A549 (cell line): ENCODE measurements at regions not wholly inside any gene's neighbourhood (a gene's known extent, or its start where the extent isn't known, plus 50 kb on each side); places are given as distances from the start of the nearest gene placed in this dataset.

Experiments
- CHD2 ChIP-seq: fragments of 150-350 bp; IDR thresholded peaks from 2 replicates; pipeline ENCODE4 v1.6.1; 2014; ENCODE audit warnings: low read length; ENCODE audit not compliant: partially characterized antibody
- MAFK ChIP-seq: fragments of 450-650 bp; IDR thresholded peaks from 2 replicates; pipeline ENCODE4 v1.6.1; 2014; ENCODE audit not compliant: partially characterized antibody
- NR3C1 ChIP-seq: fragments of >200 bp; sonication (Bioruptor Twin); formaldehyde crosslinking; IDR thresholded peaks from 3 replicates; pipeline ENCODE4 v1.6.1; 2017
- PHF8 ChIP-seq: fragments of 200-600 bp; sonication (generic); IDR thresholded peaks from 2 replicates; pipeline ENCODE4 v1.6.1; 2016; ENCODE audit warnings: low read depth, mild to moderate bottlenecking, antibody characterized with exemption, moderate library complexity, borderline replicate concordance
- RAD21 ChIP-seq, 2 experiments: fragments of >200 bp in 1 of 2; sonication (Bioruptor Twin) in 1 of 2; formaldehyde crosslinking in 1 of 2; IDR thresholded peaks in 1 of 2; conservative IDR thresholded peaks in 1 of 2; 2 replicates in 1 of 2; 3 replicates in 1 of 2; pipeline ENCODE4 v1.6.1; 2012 to 2018; ENCODE audit warnings: inconsistent platforms in 1 of 2
- TF ChIP-seq, protein P1 (sequence below): fragments of 200-600 bp; sonication (generic); IDR thresholded peaks from 2 replicates; pipeline ENCODE4 v1.6.1; 2016; ENCODE audit warnings: antibody characterized with exemption, mild to moderate bottlenecking, moderate library complexity
- TF ChIP-seq, protein P2 (sequence below): fragments of >200 bp; sonication (Bioruptor Twin); formaldehyde crosslinking; IDR thresholded peaks from 3 replicates; pipeline ENCODE4 v1.5.1; 2016
- TF ChIP-seq, protein P3 (sequence below): fragments of 250-450 bp; sonication (Bioruptor Pico); IDR thresholded peaks from 2 replicates; pipeline ENCODE4 v1.5.0; 2020; ENCODE audit warnings: low read depth, mild to moderate bottlenecking, moderate library complexity
- TF ChIP-seq, protein P4 (sequence below): IDR thresholded peaks from 2 replicates; pipeline ENCODE4 v1.6.1; 2012; ENCODE audit warnings: low read depth, borderline replicate concordance
- TF ChIP-seq, protein P5 (sequence below): IDR thresholded peaks from 2 replicates; pipeline ENCODE4 v1.6.1; 2012

DNA sequence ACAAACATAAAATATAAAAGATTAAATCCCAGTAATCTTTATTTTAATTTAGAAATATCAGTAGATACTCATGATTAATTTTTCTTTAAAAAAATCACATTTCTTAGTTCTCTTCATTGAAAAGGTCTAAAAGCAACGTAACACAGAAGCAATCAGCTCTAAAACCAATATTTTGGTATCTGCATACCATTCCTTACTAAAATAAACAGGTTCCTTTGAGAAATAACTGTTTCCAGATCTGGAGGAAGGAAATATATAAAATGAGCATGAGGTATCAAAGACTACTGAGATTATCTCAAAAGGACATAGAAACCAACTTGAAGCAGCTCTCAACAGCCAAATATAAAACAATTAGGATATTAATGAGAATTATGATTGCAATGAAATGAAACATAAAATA is 301.0 kb upstream of the GNAI1 start:
- TF ChIP-seq NR3C1 = no peak
- TF ChIP-seq, protein P1, sequence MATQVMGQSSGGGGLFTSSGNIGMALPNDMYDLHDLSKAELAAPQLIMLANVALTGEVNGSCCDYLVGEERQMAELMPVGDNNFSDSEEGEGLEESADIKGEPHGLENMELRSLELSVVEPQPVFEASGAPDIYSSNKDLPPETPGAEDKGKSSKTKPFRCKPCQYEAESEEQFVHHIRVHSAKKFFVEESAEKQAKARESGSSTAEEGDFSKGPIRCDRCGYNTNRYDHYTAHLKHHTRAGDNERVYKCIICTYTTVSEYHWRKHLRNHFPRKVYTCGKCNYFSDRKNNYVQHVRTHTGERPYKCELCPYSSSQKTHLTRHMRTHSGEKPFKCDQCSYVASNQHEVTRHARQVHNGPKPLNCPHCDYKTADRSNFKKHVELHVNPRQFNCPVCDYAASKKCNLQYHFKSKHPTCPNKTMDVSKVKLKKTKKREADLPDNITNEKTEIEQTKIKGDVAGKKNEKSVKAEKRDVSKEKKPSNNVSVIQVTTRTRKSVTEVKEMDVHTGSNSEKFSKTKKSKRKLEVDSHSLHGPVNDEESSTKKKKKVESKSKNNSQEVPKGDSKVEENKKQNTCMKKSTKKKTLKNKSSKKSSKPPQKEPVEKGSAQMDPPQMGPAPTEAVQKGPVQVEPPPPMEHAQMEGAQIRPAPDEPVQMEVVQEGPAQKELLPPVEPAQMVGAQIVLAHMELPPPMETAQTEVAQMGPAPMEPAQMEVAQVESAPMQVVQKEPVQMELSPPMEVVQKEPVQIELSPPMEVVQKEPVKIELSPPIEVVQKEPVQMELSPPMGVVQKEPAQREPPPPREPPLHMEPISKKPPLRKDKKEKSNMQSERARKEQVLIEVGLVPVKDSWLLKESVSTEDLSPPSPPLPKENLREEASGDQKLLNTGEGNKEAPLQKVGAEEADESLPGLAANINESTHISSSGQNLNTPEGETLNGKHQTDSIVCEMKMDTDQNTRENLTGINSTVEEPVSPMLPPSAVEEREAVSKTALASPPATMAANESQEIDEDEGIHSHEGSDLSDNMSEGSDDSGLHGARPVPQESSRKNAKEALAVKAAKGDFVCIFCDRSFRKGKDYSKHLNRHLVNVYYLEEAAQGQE = no peak
- TF ChIP-seq RAD21 (conservative IDR thresholded peaks at IDR 0.05 in 1 of 2, IDR thresholded peaks at IDR 0.05 in 1 of 2) = no peak
- TF ChIP-seq, protein P2, sequence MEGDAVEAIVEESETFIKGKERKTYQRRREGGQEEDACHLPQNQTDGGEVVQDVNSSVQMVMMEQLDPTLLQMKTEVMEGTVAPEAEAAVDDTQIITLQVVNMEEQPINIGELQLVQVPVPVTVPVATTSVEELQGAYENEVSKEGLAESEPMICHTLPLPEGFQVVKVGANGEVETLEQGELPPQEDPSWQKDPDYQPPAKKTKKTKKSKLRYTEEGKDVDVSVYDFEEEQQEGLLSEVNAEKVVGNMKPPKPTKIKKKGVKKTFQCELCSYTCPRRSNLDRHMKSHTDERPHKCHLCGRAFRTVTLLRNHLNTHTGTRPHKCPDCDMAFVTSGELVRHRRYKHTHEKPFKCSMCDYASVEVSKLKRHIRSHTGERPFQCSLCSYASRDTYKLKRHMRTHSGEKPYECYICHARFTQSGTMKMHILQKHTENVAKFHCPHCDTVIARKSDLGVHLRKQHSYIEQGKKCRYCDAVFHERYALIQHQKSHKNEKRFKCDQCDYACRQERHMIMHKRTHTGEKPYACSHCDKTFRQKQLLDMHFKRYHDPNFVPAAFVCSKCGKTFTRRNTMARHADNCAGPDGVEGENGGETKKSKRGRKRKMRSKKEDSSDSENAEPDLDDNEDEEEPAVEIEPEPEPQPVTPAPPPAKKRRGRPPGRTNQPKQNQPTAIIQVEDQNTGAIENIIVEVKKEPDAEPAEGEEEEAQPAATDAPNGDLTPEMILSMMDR = no peak
- TF ChIP-seq, protein P3, sequence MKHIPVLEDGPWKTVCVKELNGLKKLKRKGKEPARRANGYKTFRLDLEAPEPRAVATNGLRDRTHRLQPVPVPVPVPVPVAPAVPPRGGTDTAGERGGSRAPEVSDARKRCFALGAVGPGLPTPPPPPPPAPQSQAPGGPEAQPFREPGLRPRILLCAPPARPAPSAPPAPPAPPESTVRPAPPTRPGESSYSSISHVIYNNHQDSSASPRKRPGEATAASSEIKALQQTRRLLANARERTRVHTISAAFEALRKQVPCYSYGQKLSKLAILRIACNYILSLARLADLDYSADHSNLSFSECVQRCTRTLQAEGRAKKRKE (CRISPR knock-in tag) = no peak
- TF ChIP-seq, protein P4, sequence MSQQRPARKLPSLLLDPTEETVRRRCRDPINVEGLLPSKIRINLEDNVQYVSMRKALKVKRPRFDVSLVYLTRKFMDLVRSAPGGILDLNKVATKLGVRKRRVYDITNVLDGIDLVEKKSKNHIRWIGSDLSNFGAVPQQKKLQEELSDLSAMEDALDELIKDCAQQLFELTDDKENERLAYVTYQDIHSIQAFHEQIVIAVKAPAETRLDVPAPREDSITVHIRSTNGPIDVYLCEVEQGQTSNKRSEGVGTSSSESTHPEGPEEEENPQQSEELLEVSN = no peak
- TF ChIP-seq, protein P5, sequence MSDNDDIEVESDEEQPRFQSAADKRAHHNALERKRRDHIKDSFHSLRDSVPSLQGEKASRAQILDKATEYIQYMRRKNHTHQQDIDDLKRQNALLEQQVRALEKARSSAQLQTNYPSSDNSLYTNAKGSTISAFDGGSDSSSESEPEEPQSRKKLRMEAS = no peak
- no peak for TF ChIP-seq CHD2
- no peak for TF ChIP-seq MAFK
- no peak for TF ChIP-seq PHF8
